Common myeloid progenitor, CD34-positive (primary cell): ENCODE measurements at regions not wholly inside any gene's neighbourhood (a gene's known extent, or its start where the extent isn't known, plus 50 kb on each side); places are given as distances from the start of the nearest gene placed in this dataset.

Experiments
- CTCF ChIA-PET: fragments of 350-600 bp; sonication (Branson Sonifier 250); formaldehyde crosslinking; loops from one replicate; lab custom pipeline; 2021; ENCODE audit warnings: antibody characterized with exemption; lab: Charles Lee
- POLR2A ChIA-PET: fragments of 350-600 bp; sonication (Branson Sonifier 250); formaldehyde crosslinking; loops from one replicate; lab custom pipeline; 2021; ENCODE audit warnings: antibody characterized with exemption; lab: Charles Lee
- DNase-seq, 3 donors: peaks; one replicate each; pipeline versions ENCODE4 v3.0.0 to v3.0.0-alpha.2; 2013
- H3K27ac ChIP-seq, 2 experiments: 1 replicate in 1 of 2; 2 replicates in 1 of 2; pipeline ENCODE4 v1.7.0; 2013; ENCODE audit warnings: inconsistent platforms in 2 of 2, low read length in 2 of 2, mild to moderate bottlenecking in 2 of 2, low read depth in 1 of 2, moderate library complexity in 1 of 2; ENCODE audit not compliant: severe bottlenecking in 2 of 2, insufficient read depth in 1 of 2, poor library complexity in 1 of 2
- H3K27me3 ChIP-seq, 5 experiments: replicated peaks in 2 of 5; 1 replicate in 3 of 5; 2 replicates in 2 of 5; pipeline versions ENCODE4 v1.6.1 to v1.7.0; 2013; ENCODE audit warnings: low read length in 4 of 5, mild to moderate bottlenecking in 2 of 5, moderate library complexity in 2 of 5, inconsistent platforms in 1 of 5; ENCODE audit not compliant: insufficient read depth in 5 of 5, control insufficient read depth in 4 of 5
- H3K36me3 ChIP-seq, 4 experiments: 1 replicate in 2 of 4; 2 replicates in 2 of 4; pipeline versions ENCODE4 v1.6.1 to v1.7.0; 2013; ENCODE audit warnings: low read length in 3 of 4, control low read depth in 1 of 4, mild to moderate bottlenecking in 1 of 4; ENCODE audit not compliant: control insufficient read depth in 4 of 4, insufficient read depth in 4 of 4
- H3K4me1 ChIP-seq, 4 experiments: 1 replicate in 3 of 4; 2 replicates in 1 of 4; pipeline versions ENCODE4 v1.6.1 to v1.7.1; 2013; ENCODE audit warnings: low read length in 3 of 4, mild to moderate bottlenecking in 3 of 4, control low read depth in 1 of 4, inconsistent platforms in 1 of 4, moderate library complexity in 1 of 4; ENCODE audit not compliant: control insufficient read depth in 4 of 4, insufficient read depth in 4 of 4; ENCODE audit errors: control extremely low read depth in 1 of 4
- H3K4me3 ChIP-seq, 7 experiments: 1 replicate in 4 of 7; 2 replicates in 3 of 7; pipeline versions ENCODE4 v1.5.1 to v1.7.0; 2013; ENCODE audit warnings: mild to moderate bottlenecking in 7 of 7, low read length in 6 of 7, moderate library complexity in 6 of 7, inconsistent platforms in 2 of 7, low read depth in 2 of 7, control low read depth in 1 of 7; ENCODE audit not compliant: insufficient read depth in 4 of 7, control insufficient read depth in 1 of 7; ENCODE audit errors: extremely low read depth in 1 of 7
- H3K9me3 ChIP-seq, 5 experiments: 1 replicate in 4 of 5; 2 replicates in 1 of 5; pipeline versions ENCODE4 v1.6.1 to v1.7.1; 2013; ENCODE audit warnings: low read length in 4 of 5, mild to moderate bottlenecking in 2 of 5, inconsistent platforms in 1 of 5, low read depth in 1 of 5, moderate library complexity in 1 of 5; ENCODE audit not compliant: control insufficient read depth in 4 of 5, insufficient read depth in 2 of 5; ENCODE audit errors: control extremely low read depth in 1 of 5
- WGBS: methylation state at CpG from one replicate; pipeline ENCODE4 v1.1.5; 2013; ENCODE audit not compliant: insufficient coverage; 5-methylcytosine and 5-hydroxymethylcytosine counted together

DNA sequence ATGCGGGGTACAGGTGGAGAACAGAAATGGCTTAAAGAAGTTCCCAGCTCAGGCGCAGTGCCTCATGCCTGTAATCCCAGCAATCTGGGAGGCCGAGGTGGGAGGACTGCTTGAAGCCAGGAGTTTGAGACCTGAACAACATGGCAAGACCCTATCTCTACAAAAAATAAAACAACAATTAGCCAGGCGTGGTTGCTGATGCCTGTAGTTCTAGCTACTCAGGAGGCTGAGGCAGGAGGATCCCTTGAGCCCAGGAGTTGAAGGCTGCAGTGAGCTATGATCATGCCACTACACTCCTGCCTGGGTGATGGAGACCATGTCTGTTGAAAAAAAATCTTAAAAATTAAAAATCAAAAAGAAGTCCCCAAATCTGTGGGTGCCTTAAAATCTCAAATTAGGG lies 228.3 kb upstream of the WSB1 start:
- Histone ChIP-seq H3K4me3 (no peak overlapping the region), H3K9me3 (no peaks in the 10 kb centered on the region), H3K36me3 (no peaks in the 10 kb centered on the region), H3K27me3 (peaks cover 0 to 3% (median 0%) of the 10 kb centered on the region in 5 experiments), H3K27ac (no peak overlapping the region), H3K4me1 (no peaks in the 10 kb centered on the region)
- ChIA-PET CTCF (interaction anchor here (0.8 kb wide), 1 partner anchor 15 kb away, joined by 3 read pairs; no protein-coding TSS in a partner anchor), POLR2A (no interaction called here)
- WGBS, result 79% methylated on average over 3 of the region's 4 CpGs
- DNase-seq, result no peak

DNA sequence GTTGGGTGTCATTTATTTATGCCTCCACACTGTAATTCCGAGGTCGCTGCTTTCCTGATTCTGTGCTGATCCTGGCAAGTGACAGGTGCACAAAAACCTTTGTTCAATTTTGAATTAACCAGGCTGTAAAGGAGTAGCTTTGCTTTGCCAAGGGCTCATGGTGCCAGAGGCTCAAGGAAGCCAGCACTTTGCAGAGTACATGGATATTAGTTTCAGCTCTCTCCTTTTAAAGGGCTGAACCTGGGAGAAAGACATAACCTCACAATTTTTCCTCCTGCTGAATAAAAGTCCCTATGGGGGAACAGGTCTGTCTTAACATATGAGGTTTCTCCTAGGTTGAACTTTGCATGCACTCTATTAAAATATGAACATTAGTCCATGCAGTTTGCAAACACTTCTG lies 227.6 kb upstream of the WSB1 start:
- no peak overlapping the region for H3K4me3 ChIP-seq
- H3K9me3 ChIP-seq, result no peaks in the 10 kb centered on the region
- no peaks in the 10 kb centered on the region for H3K4me1 ChIP-seq
- peaks cover 0 to 3% (median 0%) of the 10 kb centered on the region in 5 experiments for H3K27me3 ChIP-seq
- 38% methylated on average over 2 of the region's 2 CpGs for WGBS
- ChIA-PET POLR2A (no interaction called here), CTCF (no interaction called here)
- DNase-seq, result no peak
- no peaks in the 10 kb centered on the region for H3K36me3 ChIP-seq
- H3K27ac ChIP-seq, result no peak overlapping the region

DNA sequence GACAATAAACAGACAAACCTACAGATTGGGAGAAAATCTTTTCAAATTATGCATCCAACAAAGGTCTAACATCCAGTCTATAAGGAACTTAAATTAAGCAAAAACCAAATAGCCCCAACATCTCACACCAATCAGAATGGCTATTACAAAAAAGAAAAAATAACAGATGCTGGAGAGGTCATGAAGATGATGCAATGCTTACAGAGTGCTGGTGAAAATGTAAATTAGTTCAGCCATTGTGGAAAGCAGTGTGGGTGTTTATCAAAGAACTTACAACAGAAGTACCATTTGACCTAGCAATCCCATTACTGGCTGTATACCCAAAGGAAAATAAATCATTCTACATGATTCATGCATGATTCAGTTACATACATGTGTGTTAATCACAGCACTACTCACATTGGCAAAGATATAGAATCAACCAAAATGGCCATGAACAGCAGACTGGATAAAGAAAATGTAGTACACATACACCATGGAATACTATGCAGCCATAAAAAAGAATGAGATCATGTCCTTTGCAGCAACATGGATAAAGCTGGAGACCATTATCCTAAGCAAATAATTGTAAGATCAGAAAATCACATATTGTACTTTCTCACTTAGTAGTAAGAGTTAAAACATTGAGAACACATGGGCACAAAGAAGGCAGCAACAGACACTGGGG lies 223.9 kb upstream of the WSB1 start:
- ChIA-PET POLR2A (no interaction called here), CTCF (no interaction called here)
- H3K4me1 ChIP-seq, result no peaks in the 10 kb centered on the region
- no peaks in the 10 kb centered on the region for H3K36me3 ChIP-seq
- DNase-seq, result no peak
- peaks cover 0 to 2% (median 0%) of the 10 kb centered on the region in 5 experiments for H3K27me3 ChIP-seq
- no peak overlapping the region for H3K27ac ChIP-seq
- no peaks in the 10 kb centered on the region for H3K9me3 ChIP-seq
- no peak overlapping the region for H3K4me3 ChIP-seq

DNA sequence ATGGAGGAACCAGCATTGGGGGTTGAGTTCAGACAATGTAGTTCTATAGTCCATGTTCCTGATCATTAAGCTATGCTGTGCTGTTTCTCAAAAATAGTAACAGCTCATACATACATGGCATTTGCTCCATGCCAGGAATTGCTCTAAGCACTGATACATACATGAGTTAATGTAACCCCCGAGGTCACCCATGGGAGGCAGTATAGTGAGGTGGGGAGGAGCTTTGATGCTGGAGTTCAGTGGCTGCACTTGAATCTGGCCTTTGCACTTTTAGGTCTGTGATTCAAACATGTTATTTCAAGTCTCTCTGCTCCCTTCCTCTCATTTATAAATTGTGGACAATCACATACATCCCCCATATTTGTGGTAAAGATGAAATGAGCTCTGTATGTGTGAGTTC lies 223.1 kb upstream of the WSB1 start:
- Histone ChIP-seq H3K27me3 (peaks cover 0 to 2% (median 0%) of the 10 kb centered on the region in 5 experiments), H3K4me1 (no peaks in the 10 kb centered on the region), H3K4me3 (no peak overlapping the region), H3K9me3 (no peaks in the 10 kb centered on the region), H3K27ac (no peak overlapping the region), H3K36me3 (no peaks in the 10 kb centered on the region)
- ChIA-PET POLR2A (no interaction called here), CTCF (no interaction called here)
- DNase-seq, result no peak
- WGBS, result 83% methylated on average over 1 of the region's 1 CpG

DNA sequence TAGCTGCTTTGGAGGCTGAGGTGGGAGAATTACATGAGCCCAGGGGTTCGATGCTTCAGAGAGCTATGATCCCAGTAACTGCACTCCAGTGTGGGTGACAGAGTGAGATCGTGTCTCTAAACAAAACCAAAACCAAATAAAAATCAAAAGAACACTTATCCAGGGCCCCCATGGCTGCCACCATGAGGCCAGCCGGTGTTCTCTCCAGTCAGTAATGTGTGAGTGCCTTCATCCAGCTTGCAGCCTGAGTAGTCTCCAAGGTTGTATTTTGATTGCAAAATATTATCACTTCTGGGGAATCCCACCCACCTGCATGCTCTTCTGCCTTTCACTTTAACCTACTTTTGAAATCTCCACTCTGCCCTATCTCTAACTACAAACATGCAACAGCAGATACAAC lies 221.0 kb upstream of the WSB1 start:
- Histone ChIP-seq H3K4me1 (no peaks in the 10 kb centered on the region), H3K4me3 (no peak overlapping the region), H3K27ac (no peak overlapping the region), H3K9me3 (no peaks in the 10 kb centered on the region), H3K27me3 (no peaks in the 10 kb centered on the region), H3K36me3 (no peaks in the 10 kb centered on the region)
- no CpG with 5 or more reads among the region's 3 CpGs for WGBS
- no peak for DNase-seq
- ChIA-PET CTCF (no interaction called here), POLR2A (no interaction called here)

DNA sequence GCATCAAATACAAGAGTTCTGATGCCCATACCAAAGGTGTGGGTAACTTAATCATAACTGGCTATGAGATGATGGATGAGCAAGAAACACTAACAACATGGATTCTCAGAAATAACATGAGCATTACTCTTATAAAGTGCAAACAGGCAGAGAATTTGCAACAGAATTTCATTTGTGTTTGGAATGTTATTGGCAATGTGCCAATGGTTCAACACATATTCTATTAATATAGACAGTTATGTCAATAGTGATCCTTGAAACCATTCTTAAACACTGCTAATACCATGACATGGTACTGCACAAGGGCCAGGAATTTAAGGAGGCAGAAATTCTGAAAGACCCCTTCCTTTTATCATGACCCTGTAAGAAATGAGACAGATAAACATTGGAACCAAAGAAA lies 217.1 kb upstream of the WSB1 start:
- ChIA-PET CTCF (no interaction called here), POLR2A (no interaction called here)
- Histone ChIP-seq H3K4me1 (no peaks in the 10 kb centered on the region), H3K27me3 (no peaks in the 10 kb centered on the region), H3K27ac (no peak overlapping the region), H3K9me3 (no peaks in the 10 kb centered on the region), H3K4me3 (no peak overlapping the region), H3K36me3 (no peaks in the 10 kb centered on the region)
- no peak for DNase-seq

DNA sequence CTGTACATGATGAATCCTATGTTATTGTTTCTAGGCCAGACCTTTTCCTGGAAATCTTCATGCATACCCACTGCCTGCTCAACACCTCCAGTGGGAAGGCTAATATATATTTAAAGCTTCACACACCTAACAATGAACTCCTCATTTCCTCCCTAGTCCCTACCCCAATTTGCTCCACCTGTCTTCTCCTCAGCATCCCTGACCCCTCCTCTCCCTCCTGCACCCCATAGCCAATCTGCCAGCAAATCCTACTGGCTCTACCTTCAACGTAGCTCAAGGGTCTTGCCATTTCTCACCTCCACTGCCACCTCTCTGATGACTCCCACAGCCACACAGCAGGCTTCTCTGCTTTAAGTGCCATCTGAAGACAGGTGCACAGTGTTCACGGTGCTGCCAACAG lies 215.6 kb upstream of the WSB1 start:
- H3K4me3 ChIP-seq, result no peak overlapping the region
- no peaks in the 10 kb centered on the region for H3K27me3 ChIP-seq
- CTCF ChIA-PET, result interaction anchor here (1.2 kb wide), 1 partner anchor 35 kb away, joined by 3 read pairs; no protein-coding TSS in a partner anchor
- H3K36me3 ChIP-seq, result no peaks in the 10 kb centered on the region
- 67% methylated on average over 1 of the region's 2 CpGs for WGBS
- no peaks in the 10 kb centered on the region for H3K9me3 ChIP-seq
- no peak for DNase-seq
- no peaks in the 10 kb centered on the region for H3K4me1 ChIP-seq
- POLR2A ChIA-PET, result no interaction called here
- H3K27ac ChIP-seq, result no peak overlapping the region
